H1 (cell line): ENCODE measurements at regions not wholly inside any gene's neighbourhood (a gene's known extent, or its start where the extent isn't known, plus 50 kb on each side); places are given as distances from the start of the nearest gene placed in this dataset.

Experiments used
- CTCF ChIA-PET: fragments of 300-600 bp; sonication (Branson Sonifier 250); formaldehyde crosslinking; loops from one replicate; lab custom pipeline; 2021; ENCODE audit not compliant: partially characterized antibody; lab: Charles Lee
- POLR2A ChIA-PET: fragments of 300-600 bp; sonication (Branson Sonifier 250); formaldehyde crosslinking; loops from one replicate; lab custom pipeline; 2021; ENCODE audit warnings: inconsistent platforms; ENCODE audit not compliant: partially characterized antibody; lab: Charles Lee
- DNase-seq, 2 experiments: peaks; one replicate each; pipeline versions ENCODE4 v3.0.0 to v3.0.0-alpha.2; 2010 to 2022; ENCODE audit warnings: low spot score in 2 of 2, low read depth in 1 of 2, mixed read lengths in 1 of 2
- FAIRE-seq: peaks from 2 replicates; lab custom pipeline; 2011; peaks lifted over from hg19 to GRCh38; lab: Jason Lieb, UNC
- H2AFZ ChIP-seq: 2 replicates; pipeline ENCODE4 v1.8.1; 2012; ENCODE audit warnings: low read length, inconsistent platforms
- H2AK5ac ChIP-seq: 2 replicates; pipeline ENCODE4 v1.6.1; 2013; ENCODE audit warnings: low read depth, low read length
- H2BK120ac ChIP-seq: replicated peaks from 2 replicates; pipeline ENCODE3; 2013; ENCODE audit warnings: low read depth, low read length, inconsistent platforms
- H2BK12ac ChIP-seq: 2 replicates; pipeline ENCODE4 v1.6.1; 2013; ENCODE audit warnings: low read depth, low read length
- H2BK15ac ChIP-seq: 2 replicates; pipeline ENCODE4 v1.6.1; 2013; ENCODE audit warnings: low read length
- H2BK20ac ChIP-seq: 2 replicates; pipeline ENCODE4 v1.6.1; 2013; ENCODE audit warnings: low read length
- H2BK5ac ChIP-seq: 2 replicates; pipeline ENCODE4 v1.6.1; 2013; ENCODE audit warnings: low read depth, low read length
- H3K14ac ChIP-seq: 2 replicates; pipeline ENCODE4 v1.6.1; 2013; ENCODE audit warnings: inconsistent platforms; ENCODE audit not compliant: insufficient read length
- H3K18ac ChIP-seq: 2 replicates; pipeline ENCODE4 v1.6.1; 2013; ENCODE audit warnings: low read length; ENCODE audit errors: extremely low read depth
- H3K23ac ChIP-seq: 2 replicates; pipeline ENCODE4 v1.6.1; 2013; ENCODE audit warnings: inconsistent platforms; ENCODE audit not compliant: insufficient read length
- H3K23me2 ChIP-seq: 2 replicates; pipeline ENCODE4 v1.6.1; 2013; ENCODE audit warnings: low read depth, low read length
- H3K27ac ChIP-seq: 2 replicates; pipeline ENCODE4 v1.6.1; 2011; ENCODE audit warnings: low read depth, low read length, inconsistent platforms
- H3K27me3 ChIP-seq, 4 experiments: replicated peaks in 1 of 4; 1 replicate in 1 of 4; 2 replicates in 3 of 4; pipeline versions ENCODE4 v1.6.1 to v1.8.1; 2011 to 2013; ENCODE audit warnings: low read length in 3 of 4, mild to moderate bottlenecking in 3 of 4, inconsistent platforms in 2 of 4, mixed read lengths in 2 of 4, moderate library complexity in 1 of 4; ENCODE audit not compliant: control insufficient read depth in 3 of 4, insufficient read depth in 3 of 4; ENCODE audit errors: extremely low read depth in 1 of 4
- H3K36me3 ChIP-seq, 4 experiments: 2 replicates each; pipeline versions ENCODE4 v1.6.1 to v1.8.1; 2011 to 2013; ENCODE audit warnings: mild to moderate bottlenecking in 4 of 4, low read length in 3 of 4, moderate library complexity in 2 of 4, control low read depth in 1 of 4, inconsistent platforms in 1 of 4; ENCODE audit not compliant: insufficient read depth in 4 of 4, control insufficient read depth in 2 of 4
- H3K4ac ChIP-seq: replicated peaks from 2 replicates; pipeline ENCODE3; 2013; ENCODE audit warnings: low read length, low read depth, mixed read lengths, inconsistent platforms; ENCODE audit not compliant: insufficient read length
- H3K4me1 ChIP-seq, 4 experiments: replicated peaks in 1 of 4; 1 replicate in 1 of 4; 2 replicates in 3 of 4; pipeline versions ENCODE4 v1.6.1 to v1.8.1; 2011 to 2013; ENCODE audit warnings: low read length in 3 of 4, inconsistent platforms in 2 of 4, mixed read lengths in 1 of 4; ENCODE audit not compliant: insufficient read depth in 4 of 4, control insufficient read depth in 3 of 4
- H3K4me2 ChIP-seq, 2 experiments: 2 replicates each; pipeline versions ENCODE4 v1.6.1 to v1.8.1; 2011 to 2013; ENCODE audit warnings: low read depth in 2 of 2, low read length in 2 of 2, control low read depth in 1 of 2, inconsistent platforms in 1 of 2, mild to moderate bottlenecking in 1 of 2; ENCODE audit not compliant: insufficient read depth in 1 of 2
- H3K4me3 ChIP-seq, 4 experiments: fragments of 200-600, 300-600 bp in 1 of 4; sonication (generic), shearing (Covaris generic), sonication (Bioruptor Twin) in 1 of 4; 2 replicates each; pipeline versions ENCODE4 v1.5.1 to v1.8.1; 2011 to 2016; ENCODE audit warnings: low read length in 4 of 4, low read depth in 3 of 4, control low read depth in 2 of 4, inconsistent platforms in 2 of 4, mild to moderate bottlenecking in 2 of 4, mixed read lengths in 1 of 4, moderate library complexity in 1 of 4; ENCODE audit not compliant: insufficient read depth in 2 of 4; ENCODE audit errors: extremely low read depth in 1 of 4
- H3K56ac ChIP-seq: replicated peaks from 2 replicates; pipeline ENCODE3; 2013; ENCODE audit warnings: low read depth, mild to moderate bottlenecking, mixed read lengths, low read length, inconsistent platforms; ENCODE audit not compliant: insufficient read length
- H3K79me1 ChIP-seq: 2 replicates; pipeline ENCODE4 v1.6.1; 2013; ENCODE audit warnings: low read depth, low read length, control low read depth
- H3K79me2 ChIP-seq, 2 experiments: 2 replicates each; pipeline versions ENCODE4 v1.6.1 to v1.8.1; 2012 to 2013; ENCODE audit warnings: low read length in 2 of 2, mild to moderate bottlenecking in 2 of 2, inconsistent platforms in 1 of 2; ENCODE audit not compliant: insufficient read depth in 2 of 2, control insufficient read depth in 1 of 2
- H3K9ac ChIP-seq, 4 experiments: replicated peaks in 1 of 4; 1 replicate in 1 of 4; 2 replicates in 3 of 4; pipeline versions ENCODE4 v1.6.1 to v1.8.1; 2011 to 2013; ENCODE audit warnings: low read depth in 3 of 4, low read length in 3 of 4, control low read depth in 2 of 4, mild to moderate bottlenecking in 2 of 4, moderate library complexity in 2 of 4, inconsistent platforms in 1 of 4; ENCODE audit errors: extremely low read depth in 1 of 4
- H3K9me3 ChIP-seq, 2 experiments: 2 replicates each; pipeline versions ENCODE4 v1.6.1 to v1.8.1; 2012 to 2013; ENCODE audit warnings: mild to moderate bottlenecking in 2 of 2, moderate library complexity in 2 of 2, control low read depth in 1 of 2, inconsistent platforms in 1 of 2, low read depth in 1 of 2, low read length in 1 of 2, mixed read lengths in 1 of 2; ENCODE audit not compliant: insufficient read depth in 2 of 2
- H4K20me1 ChIP-seq, 2 experiments: replicated peaks in 1 of 2; 2 replicates each; pipeline versions ENCODE3 to v1.8.1; 2011 to 2013; ENCODE audit warnings: inconsistent platforms in 2 of 2, low read length in 2 of 2, mild to moderate bottlenecking in 1 of 2; ENCODE audit not compliant: insufficient read depth in 2 of 2, control insufficient read depth in 1 of 2
- H4K5ac ChIP-seq: 2 replicates; pipeline ENCODE4 v1.6.1; 2013; ENCODE audit warnings: low read length, low read depth, mixed read lengths, inconsistent platforms; ENCODE audit not compliant: insufficient read length
- H4K8ac ChIP-seq: 2 replicates; pipeline ENCODE4 v1.8.0; 2013; ENCODE audit warnings: mild to moderate bottlenecking, moderate library complexity, low read length, inconsistent platforms; ENCODE audit not compliant: insufficient read depth; ENCODE audit errors: extremely low read depth
- H4K91ac ChIP-seq: replicated peaks from 2 replicates; pipeline ENCODE3; 2013; ENCODE audit warnings: low read length, mixed read lengths, inconsistent platforms; ENCODE audit not compliant: insufficient read length
- JUN ChIP-seq: IDR thresholded peaks from 2 replicates; pipeline ENCODE4 v1.6.1; 2011; ENCODE audit warnings: low read depth, mild to moderate bottlenecking, improper control_type of control experiment, low read length
- KDM4A ChIP-seq: IDR thresholded peaks from one replicate; pipeline ENCODE4 v1.7.1; 2012; ENCODE audit warnings: low read depth, mild to moderate bottlenecking, moderate library complexity, low read length, inconsistent platforms; ENCODE audit not compliant: severe bottlenecking
- YY1 ChIP-seq: IDR thresholded peaks from 2 replicates; pipeline ENCODE4 v1.6.1; 2011; ENCODE audit warnings: low read depth, mild to moderate bottlenecking, low read length
- WGBS, 2 experiments: shearing (Covaris generic) in 1 of 2; methylation state at CpG; one replicate each; pipeline versions ENCODE4 v1.1.6 to v1.1.7; 2013 to 2015; ENCODE audit warnings: low lambda C conversion rate in 2 of 2, mixed read lengths in 2 of 2, inconsistent platforms in 1 of 2, low coverage in 1 of 2, missing lambda C conversion rate in 1 of 2; ENCODE audit not compliant: insufficient replicate concordance in 2 of 2, insufficient coverage in 1 of 2, insufficient read length in 1 of 2; ENCODE audit errors: extremely low coverage in 1 of 2, missing lambda C conversion rate in 1 of 2; 5-methylcytosine and 5-hydroxymethylcytosine counted together

- Histone ChIP-seq H3K4ac (no peak overlapping the region), H3K79me2 (no peaks in the 10 kb centered on the region), H3K9ac (no peak overlapping the region), H4K8ac (no peak overlapping the region), H4K20me1 (no peaks in the 10 kb centered on the region), H3K23ac (no peak overlapping the region), H3K14ac (no peak overlapping the region), H3K4me3 (no peak overlapping the region), H2AK5ac (no peak overlapping the region), H3K4me2 (no peak overlapping the region), H3K27me3 (no peaks in the 10 kb centered on the region), H2AFZ (no peak overlapping the region), H3K36me3 (no peaks in the 10 kb centered on the region), H2BK20ac (no peak overlapping the region), H3K79me1 (no peaks in the 10 kb centered on the region), H4K5ac (no peak overlapping the region), H2BK5ac (no peak overlapping the region), H4K91ac (no peak overlapping the region), H2BK15ac (no peak overlapping the region), H2BK12ac (no peak overlapping the region), H3K23me2 (no peaks in the 10 kb centered on the region), H3K27ac (no peak overlapping the region), H3K56ac (no peak overlapping the region), H3K4me1 (no peaks in the 10 kb centered on the region), H3K18ac (no peak overlapping the region), H3K9me3 (peaks cover 11 to 14% of the 10 kb centered on the region in 2 experiments; a peak in 3 of 4 replicates), H2BK120ac (no peak overlapping the region)
- TF ChIP-seq KDM4A (no peak), JUN (no peak), YY1 (0 out of 2 replicates have a peak, but pooled peaks have one; percentile 27)
- no peak for FAIRE-seq
- POLR2A ChIA-PET, result no interaction called here
- CTCF ChIA-PET, result interaction anchor here (0.9 to 1.5 kb wide), 4 partner anchors 46 to 141 kb away, joined by 3 to 8 read pairs (median 3); no protein-coding TSS in a partner anchor
- WGBS, 2 experiments, result 80% methylated on average over 7 of the region's 8 CpGs; no CpG with 5 or more reads in 1 of the 2 experiments
- no peak for DNase-seq
These were observed 77.1 kb upstream of the CD82 start for GRCh38 chr11:44488165-44488965.
